ENCODE measurements at regions not wholly inside any gene's neighbourhood (a gene's known extent, or its start where the extent isn't known, plus 50 kb on each side); places are given as distances from the start of the nearest gene placed in this dataset.

GRCh38 chr13:83024232-83024631 is 858.0 kb downstream of the SLITRK1 start:
- no peak overlapping the region for H3K9ac ChIP-seq (ENCODE audit: control insufficient read depth, insufficient read depth, low read length)
- ChIA-PET SMC1A (ENCODE audit: uncharacterized antibody, unreplicated experiment) (no interaction called here), RAD21 (ENCODE audit: unreplicated experiment) (no interaction called here), CTCF (no interaction called here), POLR2A (interaction anchor here (1.0 kb wide), 1 partner anchor 19 kb away, joined by 4 read pairs; no protein-coding TSS in a partner anchor)
- WGBS (ENCODE audit: insufficient coverage, insufficient replicate concordance, low lambda C conversion rate, missing lambda C conversion rate), result 40% methylated on average over 1 of the region's 1 CpG
- ATAC-seq (no peak), FAIRE-seq (no peak), DNase-seq (ENCODE audit: low read depth, low spot score) (no peak)
- H4K20me1 ChIP-seq (ENCODE audit: control insufficient read depth, insufficient read depth), result no peaks in the 10 kb centered on the region
- no peaks in the 10 kb centered on the region for H3K27me3 ChIP-seq (replicated peaks in 1 of 2; ENCODE audit: control insufficient read depth in 2 of 2, insufficient read depth in 2 of 2, low read length in 1 of 2)
- intact Hi-C loops (cut with micrococcal nuclease; ENCODE audit: unreplicated experiment), result no loop called here
- H3K79me2 ChIP-seq (ENCODE audit: control insufficient read depth, insufficient read depth, low read length), result no peaks in the 10 kb centered on the region
- TF ChIP-seq ATF2 (IDR thresholded peaks at IDR 0.05; ENCODE audit: low read length) (no peak), NBN (IDR thresholded peaks at IDR 0.05) (no peak)
- H2AFZ ChIP-seq (ENCODE audit: control insufficient read depth, low read depth, low read length), result no peak overlapping the region
- H3K4me1 ChIP-seq (ENCODE audit: control insufficient read depth, insufficient read depth, low read length), result no peaks in the 10 kb centered on the region
- H3K36me3 ChIP-seq (ENCODE audit: control insufficient read depth in 2 of 2, insufficient read depth in 2 of 2, low read length in 1 of 2), result no peaks in the 10 kb centered on the region
- in situ Hi-C loops (cut with MboI), result no loop called here
- no peak overlapping the region for H3K4me2 ChIP-seq (ENCODE audit: control insufficient read depth, insufficient read depth)
- H3K27ac ChIP-seq (ENCODE audit: control insufficient read depth, insufficient read depth), result no peak overlapping the region
- BruUV-seq (replicated peaks), result no TSS peak
- no peaks in the 10 kb centered on the region for H3K9me3 ChIP-seq (replicated peaks; ENCODE audit: control insufficient read depth, insufficient read depth, low read length)
- H3K4me3 ChIP-seq, result no peak overlapping the region

- no peak for FAIRE-seq
- POLR2A ChIA-PET, result no interaction called here
- no TSS peak for BruUV-seq (replicated peaks)
- TF ChIP-seq CREM (IDR thresholded peaks at IDR 0.05; ENCODE audit: low read depth) (no peak), NFYB (IDR thresholded peaks at IDR 0.05; ENCODE audit: insufficient read depth, low read depth, low read length) (no peak), NR2F1 (conservative IDR thresholded peaks at IDR 0.05) (no peak), RAD21 (IDR thresholded peaks at IDR 0.05; ENCODE audit: insufficient read depth, low read depth, low read length) (no peak), NR2C1 (IDR thresholded peaks at IDR 0.05) (no peak), KAT2A (conservative IDR thresholded peaks at IDR 0.05; ENCODE audit: control insufficient read depth, low read depth, low read length) (no peak), TAF1 (IDR thresholded peaks at IDR 0.05; ENCODE audit: borderline replicate concordance, low read depth, low read length) (no peak), RELA (IDR thresholded peaks at IDR 0.05; ENCODE audit: borderline replicate concordance, partially characterized antibody) (no peak), ATF2 (IDR thresholded peaks at IDR 0.05; ENCODE audit: low read length) (no peak), NFYA (IDR thresholded peaks at IDR 0.05; ENCODE audit: borderline replicate concordance, low read depth, low read length) (no peak), FOXK2 (IDR thresholded peaks at IDR 0.05) (no peak), EGR1 (IDR thresholded peaks at IDR 0.05; ENCODE audit: borderline replicate concordance in 1 of 2, low read depth in 2 of 2, low read length in 2 of 2) (no peak), MTA2 (IDR thresholded peaks at IDR 0.05; ENCODE audit: low read depth) (no peak), NKRF (conservative IDR thresholded peaks at IDR 0.05) (no peak)
Measured at GRCh38 chr13:83019986-83020385, 862.3 kb downstream of the SLITRK1 start.

More at GRCh38 chr13:83019986-83020385, 862.3 kb downstream of the SLITRK1 start:
- H3K4me2 ChIP-seq (ENCODE audit: control insufficient read depth, insufficient read depth), result no peak overlapping the region
- H3K9me3 ChIP-seq (replicated peaks; ENCODE audit: control insufficient read depth, insufficient read depth, low read length), result no peaks in the 10 kb centered on the region
- H2AFZ ChIP-seq (ENCODE audit: control insufficient read depth, low read depth, low read length), result no peak overlapping the region
- CTCF ChIA-PET, result no interaction called here
- no peaks in the 10 kb centered on the region for H3K36me3 ChIP-seq (ENCODE audit: control insufficient read depth in 2 of 2, insufficient read depth in 2 of 2, low read length in 1 of 2)
- intact Hi-C loops (cut with micrococcal nuclease; ENCODE audit: unreplicated experiment), result no loop called here
- H3K4me1 ChIP-seq (ENCODE audit: control insufficient read depth, insufficient read depth, low read length), result no peaks in the 10 kb centered on the region
- in situ Hi-C loops (cut with MboI), result no loop called here
- no peak overlapping the region for H3K27ac ChIP-seq (ENCODE audit: control insufficient read depth, insufficient read depth)
- SMC1A ChIA-PET (ENCODE audit: uncharacterized antibody, unreplicated experiment), result no interaction called here
- ATAC-seq (no peak), DNase-seq (ENCODE audit: low read depth, low spot score) (no peak)
- no peaks in the 10 kb centered on the region for H4K20me1 ChIP-seq (ENCODE audit: control insufficient read depth, insufficient read depth)
- RAD21 ChIA-PET (ENCODE audit: unreplicated experiment), result no interaction called here
- no peaks in the 10 kb centered on the region for H3K27me3 ChIP-seq (replicated peaks in 1 of 2; ENCODE audit: control insufficient read depth in 2 of 2, insufficient read depth in 2 of 2, low read length in 1 of 2)
- H3K79me2 ChIP-seq (ENCODE audit: control insufficient read depth, insufficient read depth, low read length), result no peaks in the 10 kb centered on the region
- H3K4me3 ChIP-seq, result no peak overlapping the region
- H3K9ac ChIP-seq (ENCODE audit: control insufficient read depth, insufficient read depth, low read length), result no peak overlapping the region
- WGBS (ENCODE audit: insufficient coverage, insufficient replicate concordance, low lambda C conversion rate, missing lambda C conversion rate), result 25% methylated on average over 4 of the region's 4 CpGs

All from GM12878 (cell line).